AG04450 (cell line): ENCODE measurements at regions not wholly inside any gene's neighbourhood (a gene's known extent, or its start where the extent isn't known, plus 50 kb on each side); places are given as distances from the start of the nearest gene placed in this dataset.

Experiments used
- CTCF ChIA-PET: fragments of 300-600, 350-600 bp; formaldehyde crosslinking; extraction: SDS; loops from one replicate; lab custom pipeline; 2022; ENCODE audit warnings: antibody characterized with exemption, inconsistent platforms; lab: Charles Lee
- POLR2A ChIA-PET: fragments of 350-600 bp; formaldehyde crosslinking; extraction: SDS; loops from one replicate; lab custom pipeline; 2021; ENCODE audit warnings: antibody characterized with exemption, inconsistent platforms; lab: Yijun Ruan, JAX
- DNase-seq: peaks from one replicate; pipeline ENCODE4 v3.0.0-alpha.2; 2011; ENCODE audit warnings: low read depth, low spot score
- H3K27ac ChIP-seq: one replicate; pipeline ENCODE4 v1.5.1; 2012; ENCODE audit warnings: low read depth, low read length, control low read depth
- H3K27me3 ChIP-seq: one replicate; pipeline ENCODE4 v1.6.0; 2012; ENCODE audit warnings: low read length; ENCODE audit not compliant: control insufficient read depth, insufficient read depth
- H3K4me3 ChIP-seq: 2 replicates; pipeline ENCODE4 v1.5.1; 2011; ENCODE audit warnings: mild to moderate bottlenecking, low read depth, low read length, control low read depth
- H3K9me3 ChIP-seq: 2 replicates; pipeline ENCODE4 v1.5.1; 2012; ENCODE audit warnings: low read length; ENCODE audit not compliant: control insufficient read depth, insufficient read depth
- CTCF ChIP-seq: IDR thresholded peaks from 2 replicates; pipeline ENCODE4 v1.5.1; 2011; ENCODE audit warnings: low read depth, low read length, control low read depth, inconsistent platforms

- peaks cover 4% of the 10 kb centered on the region for H3K9me3 ChIP-seq
- no peak overlapping the region for H3K4me3 ChIP-seq
- no peaks in the 10 kb centered on the region for H3K27me3 ChIP-seq
- POLR2A ChIA-PET, result no interaction called here
- TF ChIP-seq CTCF, result no peak
- no peak for DNase-seq
- H3K27ac ChIP-seq, result no peak overlapping the region
- CTCF ChIA-PET, result no interaction called here
Observed at GRCh38 chr4:32752962-32753361, 2032.8 kb downstream of the PCDH7 start.

- no peak for TF ChIP-seq CTCF
- POLR2A ChIA-PET, result no interaction called here
- Histone ChIP-seq H3K9me3 (no peaks in the 10 kb centered on the region), H3K27me3 (no peaks in the 10 kb centered on the region), H3K27ac (no peak overlapping the region), H3K4me3 (no peak overlapping the region)
- CTCF ChIA-PET, result no interaction called here
- DNase-seq, result no peak
Observed at GRCh38 chr4:32768664-32769389, 2048.7 kb downstream of the PCDH7 start.

GRCh38 chr4:32771491-32771890, 2051.3 kb downstream of the PCDH7 start:
- Histone ChIP-seq H3K27me3 (no peaks in the 10 kb centered on the region), H3K27ac (no peak overlapping the region), H3K9me3 (no peaks in the 10 kb centered on the region), H3K4me3 (no peak overlapping the region)
- ChIA-PET CTCF (no interaction called here), POLR2A (no interaction called here)
- no peak for TF ChIP-seq CTCF
- no peak for DNase-seq

GRCh38 chr4:32775049-32775448, 2054.9 kb downstream of the PCDH7 start:
- no peaks in the 10 kb centered on the region for H3K27me3 ChIP-seq
- CTCF ChIA-PET, result no interaction called here
- no peaks in the 10 kb centered on the region for H3K9me3 ChIP-seq
- POLR2A ChIA-PET, result no interaction called here
- no peak overlapping the region for H3K27ac ChIP-seq
- DNase-seq, result no peak
- TF ChIP-seq CTCF, result no peak
- no peak overlapping the region for H3K4me3 ChIP-seq

- Histone ChIP-seq H3K9me3 (no peaks in the 10 kb centered on the region), H3K27ac (no peak overlapping the region), H3K27me3 (no peaks in the 10 kb centered on the region), H3K4me3 (no peak overlapping the region)
- no peak for TF ChIP-seq CTCF
- DNase-seq, result no peak
- POLR2A ChIA-PET, result no interaction called here
- CTCF ChIA-PET, result no interaction called here
Observed at GRCh38 chr4:32776435-32777203, 2056.4 kb downstream of the PCDH7 start.
